ENCODE measurements at regions not wholly inside any gene's neighbourhood (a gene's known extent, or its start where the extent isn't known, plus 50 kb on each side); places are given as distances from the start of the nearest gene placed in this dataset.
"Not testable (repeated sequence)": the region's sequence is repeated elsewhere in the genome, so short reads cannot be mapped to it uniquely, and the experiment has no call there.

- DNase-seq = no peak
These were observed 90.4 kb upstream of the MCHR2 start for GRCh38 chr6:100084316-100084990.

GRCh38 chr6:100078509-100078908 is 84.5 kb upstream of the MCHR2 start:
- no peak for DNase-seq

GRCh38 chr6:100065348-100065747 is 71.3 kb upstream of the MCHR2 start:
- DNase-seq = no peak

GRCh38 chr6:100062621-100063020 is 68.6 kb upstream of the MCHR2 start:
- DNase-seq = no peak

- no peak for DNase-seq
These were observed 63.9 kb upstream of the MCHR2 start for GRCh38 chr6:100057941-100058340.

GRCh38 chr6:100050550-100050949 is 56.5 kb upstream of the MCHR2 start:
- no peak for DNase-seq

- not testable (repeated sequence) for DNase-seq
These were observed 49.9 kb upstream of the MCHR2 start for GRCh38 chr6:100043961-100044360.
